Bronchial epithelial cell (primary cell): ENCODE measurements at regions not wholly inside any gene's neighbourhood (a gene's known extent, or its start where the extent isn't known, plus 50 kb on each side); places are given as distances from the start of the nearest gene placed in this dataset.

Source experiments
- DNase-seq: peaks from one replicate; pipeline ENCODE4 v3.0.0-alpha.2; 2010; ENCODE audit warnings: low read depth
- FAIRE-seq: peaks from 2 replicates; lab custom pipeline; 2011; peaks lifted over from hg19 to GRCh38; lab: Jason Lieb, UNC
- H3K27me3 ChIP-seq: 2 replicates; pipeline ENCODE4 v1.5.1; 2011; ENCODE audit warnings: low read length; ENCODE audit not compliant: control insufficient read depth, insufficient read depth
- H3K36me3 ChIP-seq: 2 replicates; pipeline ENCODE4 v1.5.1; 2011; ENCODE audit warnings: low read length; ENCODE audit not compliant: control insufficient read depth, insufficient read depth
- H3K4me3 ChIP-seq: 2 replicates; pipeline ENCODE4 v1.5.1; 2011; ENCODE audit warnings: mild to moderate bottlenecking, low read depth, low read length, control low read depth
- TF ChIP-seq, protein P1 (sequence below): IDR thresholded peaks from 2 replicates; pipeline ENCODE4 v1.5.1; 2011; ENCODE audit warnings: mild to moderate bottlenecking, moderate library complexity, low read length, control low read depth, inconsistent platforms; ENCODE audit not compliant: insufficient read depth, severe bottlenecking

DNA sequence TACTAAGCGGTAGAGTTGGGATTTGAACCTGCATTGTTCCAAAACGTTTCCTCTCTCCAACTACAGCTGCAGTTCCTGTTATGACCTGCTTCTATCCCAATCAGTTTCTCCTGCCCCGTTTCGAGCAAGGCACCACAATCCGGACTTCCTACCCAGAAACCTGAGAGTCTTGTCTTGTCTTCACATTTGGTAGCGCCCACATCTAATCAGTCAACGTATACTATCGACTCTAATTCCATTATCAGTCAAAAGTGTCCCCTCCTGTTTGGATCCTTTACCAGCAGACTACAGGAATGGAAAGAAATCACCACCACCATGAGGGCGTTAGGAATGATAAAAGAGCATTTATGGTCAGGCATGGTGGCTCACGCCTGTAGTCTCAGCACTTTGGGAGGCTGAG, 124.6 kb downstream of the AXIN2 start:
- Histone ChIP-seq H3K36me3 (no peaks in the 10 kb centered on the region), H3K27me3 (no peaks in the 10 kb centered on the region), H3K4me3 (no peak overlapping the region)
- DNase-seq: no peak
- TF ChIP-seq, protein P1, sequence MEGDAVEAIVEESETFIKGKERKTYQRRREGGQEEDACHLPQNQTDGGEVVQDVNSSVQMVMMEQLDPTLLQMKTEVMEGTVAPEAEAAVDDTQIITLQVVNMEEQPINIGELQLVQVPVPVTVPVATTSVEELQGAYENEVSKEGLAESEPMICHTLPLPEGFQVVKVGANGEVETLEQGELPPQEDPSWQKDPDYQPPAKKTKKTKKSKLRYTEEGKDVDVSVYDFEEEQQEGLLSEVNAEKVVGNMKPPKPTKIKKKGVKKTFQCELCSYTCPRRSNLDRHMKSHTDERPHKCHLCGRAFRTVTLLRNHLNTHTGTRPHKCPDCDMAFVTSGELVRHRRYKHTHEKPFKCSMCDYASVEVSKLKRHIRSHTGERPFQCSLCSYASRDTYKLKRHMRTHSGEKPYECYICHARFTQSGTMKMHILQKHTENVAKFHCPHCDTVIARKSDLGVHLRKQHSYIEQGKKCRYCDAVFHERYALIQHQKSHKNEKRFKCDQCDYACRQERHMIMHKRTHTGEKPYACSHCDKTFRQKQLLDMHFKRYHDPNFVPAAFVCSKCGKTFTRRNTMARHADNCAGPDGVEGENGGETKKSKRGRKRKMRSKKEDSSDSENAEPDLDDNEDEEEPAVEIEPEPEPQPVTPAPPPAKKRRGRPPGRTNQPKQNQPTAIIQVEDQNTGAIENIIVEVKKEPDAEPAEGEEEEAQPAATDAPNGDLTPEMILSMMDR: no peak
- no peak for FAIRE-seq

DNA sequence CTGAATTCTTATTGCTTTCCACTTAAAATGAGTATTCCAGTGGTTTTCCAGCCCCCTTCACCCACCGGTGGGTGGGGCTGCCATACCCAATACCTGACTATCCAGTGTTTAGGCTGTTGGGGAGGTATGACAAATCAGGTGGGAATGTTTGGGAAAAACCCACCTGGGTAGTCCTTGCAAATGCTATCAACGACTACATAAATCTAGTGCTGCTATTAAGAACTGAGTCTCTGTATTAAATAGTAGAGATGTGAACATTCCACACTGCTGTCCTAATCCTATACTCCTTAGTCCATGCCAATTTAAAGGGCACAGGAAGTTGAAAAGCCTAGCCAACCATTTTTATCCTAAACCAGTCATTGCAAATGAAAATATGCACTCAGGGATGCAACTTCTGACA, 126.6 kb downstream of the AXIN2 start:
- no peak for DNase-seq
- Histone ChIP-seq H3K4me3 (no peak overlapping the region), H3K36me3 (no peaks in the 10 kb centered on the region), H3K27me3 (no peaks in the 10 kb centered on the region)
- TF ChIP-seq, protein P1: no peak
- no peak for FAIRE-seq

DNA sequence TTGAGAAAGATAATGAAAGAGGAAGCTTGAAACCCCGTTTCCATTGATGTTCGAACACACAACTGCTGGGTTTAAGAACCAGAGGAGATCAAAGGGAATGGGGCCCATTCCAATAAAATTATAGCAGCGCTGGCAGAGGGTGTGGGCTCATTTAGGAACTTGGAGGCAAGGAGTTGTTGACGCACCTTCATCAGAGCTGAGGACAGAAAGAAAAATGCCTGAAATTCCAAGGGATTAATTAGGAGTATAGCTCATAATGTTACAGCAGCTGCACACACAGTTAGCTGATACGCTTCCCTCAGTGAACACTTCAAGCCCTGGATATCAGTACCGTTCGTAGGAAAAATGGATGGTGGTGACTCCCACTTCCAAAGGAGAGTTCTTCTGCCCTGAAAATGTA, 127.2 kb downstream of the AXIN2 start:
- TF ChIP-seq, protein P1: no peak
- H3K27me3 ChIP-seq: no peaks in the 10 kb centered on the region
- no peak overlapping the region for H3K4me3 ChIP-seq
- no peaks in the 10 kb centered on the region for H3K36me3 ChIP-seq
- FAIRE-seq: no peak
- no peak for DNase-seq

DNA sequence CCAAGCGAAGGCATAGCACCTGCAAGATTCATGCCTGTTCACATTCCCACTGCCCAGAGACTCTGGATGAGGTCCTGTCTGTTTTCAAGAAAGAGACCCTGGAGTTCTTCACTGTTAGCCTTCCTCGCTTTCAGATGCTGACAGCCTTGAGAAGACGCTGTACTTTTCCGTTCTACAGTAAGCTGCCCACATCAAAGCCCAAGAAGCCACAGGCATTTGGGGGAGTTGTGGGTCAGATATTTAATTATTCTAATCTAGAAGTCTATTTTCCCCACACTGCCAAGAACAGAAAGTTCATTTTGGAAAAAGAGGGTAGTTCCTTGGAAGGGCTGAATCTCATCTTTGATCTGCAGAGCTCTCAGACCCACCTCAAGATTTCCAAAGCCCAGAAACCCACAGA, 127.9 kb downstream of the AXIN2 start:
- Histone ChIP-seq H3K36me3 (no peaks in the 10 kb centered on the region), H3K27me3 (no peaks in the 10 kb centered on the region), H3K4me3 (no peak overlapping the region)
- TF ChIP-seq, protein P1: no peak
- DNase-seq: no peak
- no peak for FAIRE-seq

DNA sequence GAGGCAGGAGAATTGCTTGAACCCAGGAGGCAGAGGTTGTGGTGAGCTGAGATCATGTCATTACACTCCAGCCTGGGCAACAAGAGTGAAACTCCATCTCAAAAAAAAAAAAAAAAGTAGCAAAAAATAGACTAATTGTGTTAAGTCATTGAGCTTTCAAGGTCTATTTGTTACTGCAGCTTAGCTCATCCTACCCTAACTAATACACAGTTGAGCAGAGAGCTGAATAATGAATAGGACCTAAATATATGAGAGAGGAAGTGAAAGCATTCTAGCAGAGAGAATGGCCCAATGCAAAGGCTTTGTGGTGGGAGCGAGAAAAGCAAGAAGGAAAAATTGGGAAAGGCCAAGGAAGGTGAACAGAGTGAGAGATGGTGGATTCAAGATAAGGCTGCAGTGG, 128.3 kb downstream of the AXIN2 start:
- TF ChIP-seq, protein P1: no peak
- DNase-seq (no peak), FAIRE-seq (no peak)
- Histone ChIP-seq H3K4me3 (no peak overlapping the region), H3K27me3 (no peaks in the 10 kb centered on the region), H3K36me3 (no peaks in the 10 kb centered on the region)

DNA sequence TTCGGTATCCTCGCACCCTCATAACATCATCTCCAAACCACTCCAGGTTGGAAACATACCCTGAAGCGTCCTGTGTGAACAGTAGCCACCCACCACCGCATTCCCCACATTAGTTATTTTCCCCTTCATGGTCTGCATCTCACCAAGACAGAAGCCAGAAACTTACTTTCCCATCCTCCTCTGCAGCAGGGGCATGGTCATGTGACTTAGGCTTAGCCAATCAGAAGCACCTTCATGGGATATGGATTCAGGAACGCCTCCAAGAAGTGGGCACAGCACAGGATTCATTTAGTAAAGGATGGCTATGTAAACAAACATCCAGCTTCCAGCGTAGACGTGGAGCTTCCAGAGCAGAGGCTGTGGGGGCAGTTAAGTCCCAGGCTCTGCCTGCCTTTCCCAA, 130.3 kb downstream of the AXIN2 start:
- no peak overlapping the region for H3K4me3 ChIP-seq
- TF ChIP-seq, protein P1: no peak
- DNase-seq (no peak), FAIRE-seq (no peak)
- H3K36me3 ChIP-seq: no peaks in the 10 kb centered on the region
- no peaks in the 10 kb centered on the region for H3K27me3 ChIP-seq
